ENCODE measurements at regions not wholly inside any gene's neighbourhood (a gene's known extent, or its start where the extent isn't known, plus 50 kb on each side); places are given as distances from the start of the nearest gene placed in this dataset.
A peak's percentile ranks its signal among the peaks of the same experiment; 100 is the strongest.

- H3K4me1 Mint-ChIP-seq = no peaks in the 10 kb centered on the region
- no peak overlapping the region for H3K27ac Mint-ChIP-seq
- no peaks in the 10 kb centered on the region for H3K9me3 Mint-ChIP-seq
- peaks cover 9% of the 10 kb centered on the region for H3K27me3 Mint-ChIP-seq
- H3K36me3 Mint-ChIP-seq = no peaks in the 10 kb centered on the region
- no peak overlapping the region for H3K4me3 Mint-ChIP-seq
Measured at GRCh38 chr15:89393056-89393455, 58.4 kb upstream of the POLG start.

GRCh38 chr15:89391685-89392257 lies 57.1 kb upstream of the POLG start:
- H3K27me3 Mint-ChIP-seq = peaks cover 9% of the 10 kb centered on the region
- no peaks in the 10 kb centered on the region for H3K9me3 Mint-ChIP-seq
- H3K27ac Mint-ChIP-seq = no peak overlapping the region
- H3K4me1 Mint-ChIP-seq = no peaks in the 10 kb centered on the region
- H3K4me3 Mint-ChIP-seq = no peak overlapping the region
- H3K36me3 Mint-ChIP-seq = no peaks in the 10 kb centered on the region

GRCh38 chr15:89389841-89390603 lies 55.4 kb upstream of the POLG start:
- H3K4me3 Mint-ChIP-seq = peak overlapping the region in 1 of 4 donors; percentile 41
- no peaks in the 10 kb centered on the region for H3K4me1 Mint-ChIP-seq
- no peak overlapping the region for H3K27ac Mint-ChIP-seq
- H3K27me3 Mint-ChIP-seq = peaks cover 9% of the 10 kb centered on the region
- no peaks in the 10 kb centered on the region for H3K36me3 Mint-ChIP-seq
- no peaks in the 10 kb centered on the region for H3K9me3 Mint-ChIP-seq

GRCh38 chr15:89387140-89387903 lies 52.7 kb upstream of the POLG start:
- Mint-ChIP-seq H3K27me3 (peaks cover 12% of the 10 kb centered on the region), H3K9me3 (no peaks in the 10 kb centered on the region), H3K27ac (no peak overlapping the region), H3K36me3 (no peaks in the 10 kb centered on the region), H3K4me3 (no peak overlapping the region), H3K4me1 (no peaks in the 10 kb centered on the region)

GRCh38 chr15:89385596-89386331 lies 51.1 kb upstream of the POLG start:
- peaks cover 14% of the 10 kb centered on the region for H3K27me3 Mint-ChIP-seq
- no peaks in the 10 kb centered on the region for H3K36me3 Mint-ChIP-seq
- H3K9me3 Mint-ChIP-seq = no peaks in the 10 kb centered on the region
- H3K4me3 Mint-ChIP-seq = no peak overlapping the region
- no peaks in the 10 kb centered on the region for H3K4me1 Mint-ChIP-seq
- H3K27ac Mint-ChIP-seq = no peak overlapping the region

Data from IgD-negative memory B cell (primary cell).